Nephron (organoid): ENCODE measurements at regions not wholly inside any gene's neighbourhood (a gene's known extent, or its start where the extent isn't known, plus 50 kb on each side); places are given as distances from the start of the nearest gene placed in this dataset.

Experiments used
- H3K27ac Mint-ChIP-seq, 3 experiments: 2 replicates each; pipeline ENCODE4 v1.8.0; 2020; ENCODE audit warnings: mixed read lengths in 3 of 3, mild to moderate bottlenecking in 2 of 3, moderate library complexity in 1 of 3
- H3K27me3 Mint-ChIP-seq: 2 replicates; pipeline ENCODE4 v1.8.0; 2021; ENCODE audit warnings: low read depth, mild to moderate bottlenecking, moderate library complexity, mixed read lengths
- H3K36me3 Mint-ChIP-seq: 2 replicates; pipeline ENCODE4 v1.8.0; 2020; ENCODE audit warnings: low read depth, mixed read lengths
- H3K4me1 Mint-ChIP-seq: 2 replicates; pipeline ENCODE4 v1.8.0; 2020; ENCODE audit warnings: mixed read lengths
- H3K4me3 Mint-ChIP-seq, 3 experiments: 2 replicates each; pipeline ENCODE4 v1.8.0; 2020; ENCODE audit warnings: mild to moderate bottlenecking in 3 of 3, mixed read lengths in 3 of 3, moderate library complexity in 2 of 3
- H3K9me3 Mint-ChIP-seq: 2 replicates; pipeline ENCODE4 v1.8.0; 2020; ENCODE audit warnings: mixed read lengths
- TF ChIP-seq, protein P1 (sequence below), 3 experiments: fragments of 200-600 bp; sonication (generic); IDR thresholded peaks; one replicate each; pipeline ENCODE4 v1.5.0; 2021; ENCODE audit warnings: antibody characterized with exemption in 3 of 3; ENCODE audit not compliant: unreplicated experiment in 3 of 3

DNA sequence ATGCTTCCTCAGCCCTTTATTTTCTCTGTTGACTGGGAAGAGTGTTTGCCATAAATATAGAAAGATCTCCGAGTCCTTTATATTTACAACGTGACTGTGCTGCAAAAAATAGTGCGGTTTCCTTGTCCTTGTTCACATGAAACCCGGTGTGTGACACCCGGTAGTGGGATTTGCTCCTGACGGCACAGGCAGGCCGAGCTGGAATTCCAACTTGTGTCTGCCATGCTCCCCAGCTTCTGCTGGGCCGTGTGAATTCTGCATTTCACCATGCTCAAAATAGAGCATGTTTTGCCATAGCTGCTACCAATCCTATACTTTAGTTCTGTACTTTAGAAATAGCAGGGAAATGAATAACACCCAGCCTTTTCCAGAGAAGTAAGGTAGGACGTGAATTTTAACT is 60.3 kb upstream of the PDE10A start:
- TF ChIP-seq, protein P1, sequence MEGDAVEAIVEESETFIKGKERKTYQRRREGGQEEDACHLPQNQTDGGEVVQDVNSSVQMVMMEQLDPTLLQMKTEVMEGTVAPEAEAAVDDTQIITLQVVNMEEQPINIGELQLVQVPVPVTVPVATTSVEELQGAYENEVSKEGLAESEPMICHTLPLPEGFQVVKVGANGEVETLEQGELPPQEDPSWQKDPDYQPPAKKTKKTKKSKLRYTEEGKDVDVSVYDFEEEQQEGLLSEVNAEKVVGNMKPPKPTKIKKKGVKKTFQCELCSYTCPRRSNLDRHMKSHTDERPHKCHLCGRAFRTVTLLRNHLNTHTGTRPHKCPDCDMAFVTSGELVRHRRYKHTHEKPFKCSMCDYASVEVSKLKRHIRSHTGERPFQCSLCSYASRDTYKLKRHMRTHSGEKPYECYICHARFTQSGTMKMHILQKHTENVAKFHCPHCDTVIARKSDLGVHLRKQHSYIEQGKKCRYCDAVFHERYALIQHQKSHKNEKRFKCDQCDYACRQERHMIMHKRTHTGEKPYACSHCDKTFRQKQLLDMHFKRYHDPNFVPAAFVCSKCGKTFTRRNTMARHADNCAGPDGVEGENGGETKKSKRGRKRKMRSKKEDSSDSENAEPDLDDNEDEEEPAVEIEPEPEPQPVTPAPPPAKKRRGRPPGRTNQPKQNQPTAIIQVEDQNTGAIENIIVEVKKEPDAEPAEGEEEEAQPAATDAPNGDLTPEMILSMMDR (IDR thresholded peaks at IDR 0.05; ENCODE audit: unreplicated experiment in 3 of 3), result no peak
- Mint-ChIP-seq H3K27me3 (peaks cover 28% of the 10 kb centered on the region), H3K9me3 (no peaks in the 10 kb centered on the region), H3K27ac (no peak overlapping the region), H3K4me3 (no peak overlapping the region), H3K36me3 (no peaks in the 10 kb centered on the region), H3K4me1 (peaks cover 29% of the 10 kb centered on the region)

DNA sequence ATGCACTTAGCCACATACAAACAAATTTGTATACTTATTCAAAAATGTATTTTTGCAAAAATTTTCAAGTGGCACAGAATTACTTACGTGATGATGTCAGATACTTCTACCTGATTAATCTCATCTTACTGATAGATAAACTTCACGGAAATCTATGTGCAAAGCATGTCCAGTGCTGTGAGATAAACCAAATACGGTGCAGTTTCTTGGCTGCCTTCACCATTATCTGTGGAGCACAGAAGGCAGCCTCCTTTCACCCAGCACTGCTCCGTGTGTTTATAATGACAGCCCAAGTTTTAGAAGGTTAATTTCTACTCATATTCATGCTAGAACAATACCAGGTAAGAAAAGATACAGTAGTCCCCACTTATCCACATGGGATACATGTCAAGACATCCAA is 59.0 kb upstream of the PDE10A start:
- Mint-ChIP-seq H3K27me3 (peaks cover 23% of the 10 kb centered on the region), H3K4me3 (no peak overlapping the region), H3K4me1 (peaks cover 16% of the 10 kb centered on the region)

DNA sequence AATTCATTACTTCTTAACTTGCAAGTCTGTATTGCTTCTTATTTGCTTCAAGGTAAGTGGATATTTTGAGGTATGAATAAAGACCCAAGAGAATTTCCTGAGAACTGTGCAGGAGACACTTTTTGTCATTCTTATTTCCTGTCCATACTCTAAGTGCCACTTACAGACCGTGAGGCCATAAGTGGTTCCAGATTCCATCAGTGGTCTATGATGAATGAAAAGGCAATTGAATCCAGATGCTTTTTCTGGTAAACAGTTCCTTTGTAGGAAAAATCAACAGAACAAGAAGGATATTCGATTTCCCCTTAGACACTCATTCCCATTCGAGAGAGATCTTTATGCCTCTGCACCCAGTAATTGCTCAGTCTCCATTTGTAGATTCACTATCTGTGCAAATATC is 58.3 kb upstream of the PDE10A start:
- Mint-ChIP-seq H3K4me1 (peaks cover 11% of the 10 kb centered on the region), H3K27ac (no peak overlapping the region), H3K27me3 (peaks cover 23% of the 10 kb centered on the region), H3K9me3 (no peaks in the 10 kb centered on the region), H3K36me3 (no peaks in the 10 kb centered on the region), H3K4me3 (no peak overlapping the region)
- TF ChIP-seq, protein P1 (IDR thresholded peaks at IDR 0.05; ENCODE audit: unreplicated experiment in 3 of 3), result no peak

More for the DNA sequence above, 59.0 kb upstream of the PDE10A start:
- TF ChIP-seq, protein P1 (IDR thresholded peaks at IDR 0.05; ENCODE audit: unreplicated experiment in 3 of 3), result no peak
- Mint-ChIP-seq H3K27ac (no peak overlapping the region), H3K9me3 (no peaks in the 10 kb centered on the region), H3K36me3 (no peaks in the 10 kb centered on the region)

GRCh38 chr6:165718491-165718891 is 55.5 kb upstream of the PDE10A start:
- Mint-ChIP-seq H3K9me3 (no peaks in the 10 kb centered on the region), H3K4me3 (no peak overlapping the region), H3K27ac (peak overlapping the region in 2 of 3 experiments; percentile 5 to 41), H3K36me3 (no peaks in the 10 kb centered on the region), H3K27me3 (peaks cover 18% of the 10 kb centered on the region), H3K4me1 (peaks cover 6% of the 10 kb centered on the region)
- TF ChIP-seq, protein P1 (IDR thresholded peaks at IDR 0.05; ENCODE audit: unreplicated experiment in 3 of 3), result no peak

DNA sequence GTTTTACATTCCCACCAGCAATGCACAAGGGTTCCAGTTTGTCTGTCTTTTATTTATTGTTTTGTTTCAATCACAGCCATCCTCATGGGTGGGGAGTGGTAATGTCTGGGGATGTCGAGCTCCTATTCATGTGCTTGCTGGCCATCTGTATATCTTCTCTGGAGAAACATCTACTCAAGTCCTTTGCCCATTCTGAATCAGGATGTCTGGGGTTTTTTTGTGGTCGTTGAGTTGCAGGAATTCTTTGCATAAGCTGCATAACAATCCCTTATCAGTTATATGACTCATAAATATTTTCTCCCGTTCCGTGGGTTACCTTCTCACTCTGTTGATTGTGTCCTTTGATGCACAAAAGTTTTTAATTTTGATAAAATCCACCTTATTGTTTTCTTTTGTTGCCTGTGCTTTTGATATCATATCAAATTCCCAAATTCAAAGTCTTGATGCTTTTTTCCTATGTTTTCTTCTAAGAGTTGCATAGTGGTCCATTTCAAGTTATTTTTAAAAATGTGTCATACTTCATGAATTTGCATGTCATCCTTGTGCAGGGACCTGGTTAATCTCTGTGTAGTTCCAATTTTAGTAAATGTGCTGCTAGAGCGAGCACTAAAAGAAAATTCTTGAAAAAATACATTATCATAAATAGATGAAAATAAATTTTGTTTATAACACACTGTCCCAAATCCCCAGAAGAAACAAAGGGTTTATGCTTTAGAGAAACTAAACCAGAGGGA is 54.9 kb upstream of the PDE10A start:
- Mint-ChIP-seq H3K4me3 (no peak overlapping the region), H3K9me3 (no peaks in the 10 kb centered on the region), H3K36me3 (no peaks in the 10 kb centered on the region), H3K27me3 (peaks cover 23% of the 10 kb centered on the region), H3K27ac (peak overlapping the region in 1 of 3 experiments; percentile 41), H3K4me1 (peaks cover 6% of the 10 kb centered on the region)
- TF ChIP-seq, protein P1 (IDR thresholded peaks at IDR 0.05; ENCODE audit: unreplicated experiment in 3 of 3), result no peak

DNA sequence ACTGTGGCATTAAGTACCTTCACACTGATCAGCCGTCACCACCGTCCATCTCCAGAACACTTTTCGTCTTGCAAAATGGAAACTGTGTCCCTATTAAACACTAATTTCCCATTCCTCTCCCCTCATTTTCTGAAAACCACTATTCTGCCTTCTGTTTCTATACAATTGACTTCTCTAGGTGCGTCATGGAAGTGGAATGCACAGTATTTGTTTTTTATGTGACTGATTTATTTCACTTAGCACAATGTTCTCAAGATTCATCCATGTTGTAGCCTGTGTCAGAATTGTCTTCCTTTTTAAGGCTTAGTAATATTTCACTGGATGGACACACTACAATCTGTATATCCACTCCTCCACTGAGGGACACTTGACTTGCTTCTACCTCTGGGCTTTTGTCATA is 53.8 kb upstream of the PDE10A start:
- no peak overlapping the region for H3K27ac Mint-ChIP-seq
- H3K4me3 Mint-ChIP-seq, result no peak overlapping the region
- no peaks in the 10 kb centered on the region for H3K36me3 Mint-ChIP-seq
- TF ChIP-seq, protein P1 (IDR thresholded peaks at IDR 0.05; ENCODE audit: unreplicated experiment in 3 of 3), result no peak
- H3K9me3 Mint-ChIP-seq, result no peaks in the 10 kb centered on the region
- peaks cover 26% of the 10 kb centered on the region for H3K27me3 Mint-ChIP-seq
- peaks cover 6% of the 10 kb centered on the region for H3K4me1 Mint-ChIP-seq
